OCI-LY3 (cell line): ENCODE measurements at regions not wholly inside any gene's neighbourhood (a gene's known extent, or its start where the extent isn't known, plus 50 kb on each side); places are given as distances from the start of the nearest gene placed in this dataset.

Source experiments
- CTCF ChIP-seq: fragments of 200-600, 300-600 bp; sonication (generic); IDR thresholded peaks from 2 replicates; pipeline ENCODE4 v1.5.1; 2014; ENCODE audit warnings: antibody characterized with exemption, low read length, low read depth
- EZH2phosphoT487 ChIP-seq: fragments of 200-600 bp; shearing (Covaris generic); IDR thresholded peaks from 2 replicates; pipeline ENCODE4 v1.6.1; 2018; ENCODE audit warnings: antibody characterized with exemption, mixed run types, low read depth

DNA sequence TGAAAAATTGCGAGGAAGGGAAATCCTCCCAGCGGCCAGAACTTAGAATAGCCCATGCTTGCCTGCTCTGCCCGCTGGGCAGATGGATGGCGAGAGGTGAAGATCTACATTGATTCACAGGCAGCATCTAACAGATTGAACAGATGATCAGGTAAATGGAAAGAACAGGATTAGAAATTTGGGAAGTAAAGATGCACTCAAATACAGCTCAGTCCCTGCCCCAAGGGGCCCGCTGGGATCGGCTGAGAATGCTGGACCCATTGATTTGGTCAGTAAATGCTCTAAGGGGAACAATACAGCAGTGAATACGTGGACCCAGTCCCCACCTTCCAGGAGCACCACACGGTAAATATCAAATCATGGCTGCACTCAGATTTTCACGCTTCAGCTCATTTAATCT is 248.2 kb downstream of the MATN1 start:
- TF ChIP-seq EZH2phosphoT487 = no peak
- TF ChIP-seq CTCF = no peak
